PC-9 (cell line): ENCODE measurements at regions not wholly inside any gene's neighbourhood (a gene's known extent, or its start where the extent isn't known, plus 50 kb on each side); places are given as distances from the start of the nearest gene placed in this dataset.

Experiments
- BruUV-seq: library from RNA; stranded (reverse); fragments of 400-500 nt; replicated peaks from 2 replicates; lab custom pipeline; 2021; lab: Mats Ljungman, UMichigan
- CTCF ChIA-PET: fragments of 300-600 bp; sonication (Branson Sonifier 250); formaldehyde crosslinking; loops from one replicate; lab custom pipeline; 2022; ENCODE audit warnings: antibody characterized with exemption; lab: Charles Lee
- POLR2A ChIA-PET: fragments of 300-600 bp; sonication (Branson Sonifier 250); formaldehyde crosslinking; loops from one replicate; lab custom pipeline; 2022; ENCODE audit warnings: antibody characterized with exemption; ENCODE audit not compliant: unreplicated experiment; lab: Charles Lee
- DNase-seq, 2 experiments: peaks; one replicate each; pipeline versions ENCODE4 v3.0.0 to v3.0.0-alpha.2; 2015 to 2022; ENCODE audit warnings: mixed read lengths in 1 of 2
- H2AFZ ChIP-seq: fragments of 200-600 bp; sonication (generic); 2 replicates; pipeline ENCODE4 v1.8.1; 2017; ENCODE audit warnings: antibody characterized with exemption
- H3F3A ChIP-seq: fragments of 200-600 bp; sonication (generic); 2 replicates; pipeline ENCODE4 v1.8.1; 2017; ENCODE audit warnings: antibody characterized with exemption, mild to moderate bottlenecking, low read depth; ENCODE audit not compliant: insufficient read depth
- H3K27ac ChIP-seq: fragments of 200-600 bp; sonication (generic); 2 replicates; pipeline ENCODE4 v1.6.1; 2016; ENCODE audit warnings: mixed run types
- H3K27me3 ChIP-seq: fragments of 200-600 bp; sonication (generic); 2 replicates; pipeline ENCODE4 v1.6.1; 2016; ENCODE audit warnings: low read depth, mixed run types; ENCODE audit not compliant: insufficient read depth
- H3K36me3 ChIP-seq: fragments of 200-600 bp; sonication (generic); 2 replicates; pipeline ENCODE4 v1.6.1; 2016; ENCODE audit warnings: low read depth, mixed run types
- H3K4me1 ChIP-seq: fragments of 200-600 bp; sonication (generic); replicated peaks from 2 replicates; pipeline ENCODE4 v1.6.1; 2016; ENCODE audit warnings: mixed run types; ENCODE audit not compliant: insufficient read depth
- H3K4me2 ChIP-seq: fragments of 200-600 bp; sonication (generic); 2 replicates; pipeline ENCODE4 v1.6.1; 2017; ENCODE audit warnings: mixed run types
- H3K4me3 ChIP-seq: fragments of 200-600 bp; sonication (generic); 2 replicates; pipeline ENCODE4 v1.6.1; 2016; ENCODE audit warnings: mixed run types
- H3K79me2 ChIP-seq: fragments of 200-600 bp; sonication (generic); 2 replicates; pipeline ENCODE4 v1.6.1; 2017; ENCODE audit warnings: low read depth, mixed run types
- H3K9me2 ChIP-seq: fragments of 200-600 bp; sonication (generic); 2 replicates; pipeline ENCODE4 v1.8.1; 2017; ENCODE audit warnings: mild to moderate bottlenecking; ENCODE audit not compliant: insufficient read depth
- H3K9me3 ChIP-seq: fragments of 200-600 bp; sonication (generic); 2 replicates; pipeline ENCODE4 v1.8.1; 2016; ENCODE audit warnings: low read depth; ENCODE audit not compliant: insufficient read depth
- H4K20me1 ChIP-seq: fragments of 200-600 bp; sonication (generic); 2 replicates; pipeline ENCODE4 v1.8.1; 2017; ENCODE audit not compliant: insufficient read depth
- CTCF ChIP-seq: fragments of 200-600 bp; sonication (generic); conservative IDR thresholded peaks from 2 replicates; pipeline ENCODE4 v1.6.1; 2017; ENCODE audit warnings: mixed run types, antibody characterized with exemption, mild to moderate bottlenecking, moderate library complexity
- EZH2 ChIP-seq: fragments of 200-600 bp; sonication (generic); IDR thresholded peaks from 2 replicates; pipeline ENCODE4 v1.8.0; 2017; ENCODE audit warnings: antibody characterized with exemption, low read depth
- intact Hi-C: fragments of 100-400 bp; cut with micrococcal nuclease; formaldehyde crosslinking; loops from one replicate; pipeline ENCODE4 v1.10.0; 2022; ENCODE audit not compliant: unreplicated experiment

- Histone ChIP-seq H3K27ac (no peak overlapping the region), H3K36me3 (no peaks in the 10 kb centered on the region), H3F3A (no peaks in the 10 kb centered on the region), H4K20me1 (no peaks in the 10 kb centered on the region), H3K4me2 (no peak overlapping the region), H3K9me2 (no peaks in the 10 kb centered on the region), H3K9me3 (no peaks in the 10 kb centered on the region; the same call in 1 of the 2 replicates), H3K4me1 (no peaks in the 10 kb centered on the region), H2AFZ (no peak overlapping the region), H3K4me3 (no peak overlapping the region), H3K79me2 (no peaks in the 10 kb centered on the region), H3K27me3 (no peaks in the 10 kb centered on the region)
- POLR2A ChIA-PET, result no interaction called here
- BruUV-seq, result no TSS peak
- intact Hi-C loops, result no loop called here
- TF ChIP-seq CTCF, result no peak
- TF ChIP-seq EZH2, result no peak
- DNase-seq, result no peak
- CTCF ChIA-PET, result interaction anchor here (0.6 kb wide), 1 partner anchor 198 kb away, joined by 4 read pairs; no protein-coding TSS in a partner anchor
These were observed 198.8 kb downstream of the IRS1 start for GRCh38 chr2:226600802-226601201.

- Histone ChIP-seq H3F3A (no peaks in the 10 kb centered on the region), H2AFZ (no peak overlapping the region), H3K79me2 (no peaks in the 10 kb centered on the region), H3K4me3 (no peak overlapping the region), H3K4me1 (no peaks in the 10 kb centered on the region), H3K9me3 (no peaks in the 10 kb centered on the region; the same call in 1 of the 2 replicates), H3K36me3 (no peaks in the 10 kb centered on the region), H3K27me3 (no peaks in the 10 kb centered on the region), H3K4me2 (no peak overlapping the region), H3K9me2 (no peaks in the 10 kb centered on the region), H4K20me1 (no peaks in the 10 kb centered on the region), H3K27ac (no peak overlapping the region)
- TF ChIP-seq CTCF (no peak), EZH2 (no peak)
- BruUV-seq, result no TSS peak
- POLR2A ChIA-PET, result no interaction called here
- CTCF ChIA-PET, result interaction anchor here (0.6 kb wide), 1 partner anchor 197 kb away, joined by 4 read pairs; no protein-coding TSS in a partner anchor
- intact Hi-C loops, result no loop called here
- DNase-seq, result no peak
These were observed 199.4 kb downstream of the IRS1 start for GRCh38 chr2:226600184-226600583.

GRCh38 chr2:226589043-226589442 is 210.6 kb downstream of the IRS1 start:
- intact Hi-C loops, result no loop called here
- H4K20me1 ChIP-seq, result no peaks in the 10 kb centered on the region
- H3K4me3 ChIP-seq, result no peak overlapping the region
- H3K27ac ChIP-seq, result no peak overlapping the region
- H3K79me2 ChIP-seq, result no peaks in the 10 kb centered on the region
- H2AFZ ChIP-seq, result no peak overlapping the region
- TF ChIP-seq EZH2 (no peak), CTCF (no peak)
- H3F3A ChIP-seq, result no peaks in the 10 kb centered on the region
- BruUV-seq, result no TSS peak
- H3K9me3 ChIP-seq, result peaks cover 27% of the 10 kb centered on the region
- no peaks in the 10 kb centered on the region for H3K9me2 ChIP-seq
- ChIA-PET CTCF (no interaction called here), POLR2A (no interaction called here)
- peaks cover 2% of the 10 kb centered on the region; the same call in 1 of the 2 replicates for H3K4me1 ChIP-seq
- H3K4me2 ChIP-seq, result no peak overlapping the region
- no peak for DNase-seq
- H3K27me3 ChIP-seq, result no peaks in the 10 kb centered on the region
- no peaks in the 10 kb centered on the region for H3K36me3 ChIP-seq
